Hypothalamus (tissue), 51 donors: ENCODE measurements at regions not wholly inside any gene's neighbourhood (a gene's known extent, or its start where the extent isn't known, plus 50 kb on each side); places are given as distances from the start of the nearest gene placed in this dataset.
"Not testable (repeated sequence)": the region's sequence is repeated elsewhere in the genome, so short reads cannot be mapped to it uniquely, and the experiment has no call there.

Source experiments
- DNase-seq, 51 donors: peaks; one replicate each; lab custom pipeline; 2025; lab: John Stamatoyannopoulos, UW

GRCh38 chr7:57198801-57199200 is 66.6 kb upstream of the ZNF479 start:
- DNase-seq, result no peak

GRCh38 chr7:57199252-57199651 is 67.0 kb upstream of the ZNF479 start:
- DNase-seq, result no peak

- no peak for DNase-seq
These were observed 69.0 kb upstream of the ZNF479 start for GRCh38 chr7:57201021-57201894.

GRCh38 chr7:57201895-57202210 is 69.6 kb upstream of the ZNF479 start:
- no peak for DNase-seq

- no peak for DNase-seq
These were observed 70.0 kb upstream of the ZNF479 start for GRCh38 chr7:57202274-57202673.

GRCh38 chr7:57203161-57203791 is 71.0 kb upstream of the ZNF479 start:
- peak in 11 of 51 donors; percentile 2 to 67 (median 32) for DNase-seq

GRCh38 chr7:57203858-57204257 is 71.6 kb upstream of the ZNF479 start:
- peak in 3 of 51 donors; percentile 9 to 41 (median 17) for DNase-seq

- DNase-seq, result no peak
These were observed 72.2 kb upstream of the ZNF479 start for GRCh38 chr7:57204411-57204811.

- DNase-seq, result no peak
These were observed 72.8 kb upstream of the ZNF479 start for GRCh38 chr7:57205000-57205399.

- DNase-seq, result no peak
These were observed 75.6 kb upstream of the ZNF479 start for GRCh38 chr7:57207836-57208235.

GRCh38 chr7:57210212-57210611 is 78.0 kb upstream of the ZNF479 start:
- no peak for DNase-seq

GRCh38 chr7:57210871-57211270 is 78.6 kb upstream of the ZNF479 start:
- no peak for DNase-seq

- DNase-seq, result no peak
These were observed 79.3 kb upstream of the ZNF479 start for GRCh38 chr7:57211428-57212100.

- DNase-seq, result no peak
These were observed 83.2 kb upstream of the ZNF479 start for GRCh38 chr7:57215423-57215822.

GRCh38 chr7:57216340-57216739 is 84.1 kb upstream of the ZNF479 start:
- DNase-seq, result no peak

- DNase-seq, result no peak
These were observed 86.0 kb upstream of the ZNF479 start for GRCh38 chr7:57218196-57218716.

GRCh38 chr7:57220746-57221145 is 88.5 kb upstream of the ZNF479 start:
- no peak for DNase-seq

- no peak for DNase-seq
These were observed 93.4 kb upstream of the ZNF479 start for GRCh38 chr7:57225666-57226065.

GRCh38 chr7:57241236-57241635 is 109.0 kb upstream of the ZNF479 start:
- DNase-seq, result not testable (repeated sequence)

GRCh38 chr7:57243551-57243950 is 111.3 kb upstream of the ZNF479 start:
- not testable (repeated sequence) for DNase-seq

GRCh38 chr7:57244345-57244980 is 112.2 kb upstream of the ZNF479 start:
- not testable (repeated sequence) for DNase-seq
